SK-N-SH treated with all-trans-retinoic acid at 6 μM for 48 hours (cell line): ENCODE measurements at regions not wholly inside any gene's neighbourhood (a gene's known extent, or its start where the extent isn't known, plus 50 kb on each side); places are given as distances from the start of the nearest gene placed in this dataset.

ENCODE experiments used
- ATAC-seq: fragments of 200-7000 bp; cut with Tn5 transposase; 3 replicates; pipeline ENCODE4 v1.9.1; 2020; ENCODE audit warnings: mild to moderate bottlenecking, moderate library complexity
- BACH2 ChIP-seq: fragments of 250-450 bp; sonication (Bioruptor Pico); IDR thresholded peaks from 2 replicates; pipeline ENCODE4 v1.9.0; 2021; ENCODE audit warnings: mild to moderate bottlenecking, borderline replicate concordance
- CREB5 ChIP-seq: fragments of 250-450 bp; sonication (Bioruptor Pico); IDR thresholded peaks from 2 replicates; pipeline ENCODE4 v1.5.1; 2020; ENCODE audit warnings: low read depth, mild to moderate bottlenecking, moderate library complexity
- CSDC2 ChIP-seq: fragments of 250-450 bp; sonication (Bioruptor Pico); IDR thresholded peaks from 2 replicates; pipeline ENCODE4 v1.5.0; 2020; ENCODE audit warnings: mild to moderate bottlenecking, moderate library complexity
- CSRNP3 ChIP-seq: fragments of 250-450 bp; sonication (Bioruptor Pico); IDR thresholded peaks from 2 replicates; pipeline ENCODE4 v1.5.1; 2021; ENCODE audit warnings: mild to moderate bottlenecking, moderate library complexity
- ESRRG ChIP-seq: fragments of 250-450 bp; sonication (Bioruptor Pico); IDR thresholded peaks from 2 replicates; pipeline ENCODE4 v1.6.1; 2021; ENCODE audit warnings: mild to moderate bottlenecking
- GLIS3 ChIP-seq: fragments of 250-450 bp; sonication (Bioruptor Pico); IDR thresholded peaks from 2 replicates; pipeline ENCODE4 v1.5.0; 2020; ENCODE audit warnings: mild to moderate bottlenecking, moderate library complexity
- ISL1 ChIP-seq: fragments of 250-450 bp; sonication (Bioruptor Pico); IDR thresholded peaks from 2 replicates; pipeline ENCODE4 v2.1.2; 2022; ENCODE audit warnings: mild to moderate bottlenecking, moderate library complexity
- OSR1 ChIP-seq: fragments of 250-450 bp; sonication (Bioruptor Pico); IDR thresholded peaks from 2 replicates; pipeline ENCODE4 v1.8.0; 2022; ENCODE audit warnings: moderate library complexity, mild to moderate bottlenecking, inconsistent platforms
- PATZ1 ChIP-seq: fragments of 250-450 bp; sonication (Bioruptor Pico); IDR thresholded peaks from 2 replicates; pipeline ENCODE4 v1.8.0; 2020; ENCODE audit warnings: mild to moderate bottlenecking, moderate library complexity, borderline replicate concordance
- POU6F1 ChIP-seq: fragments of 250-450 bp; sonication (Bioruptor Pico); IDR thresholded peaks from 2 replicates; pipeline ENCODE4 v1.8.0; 2021; ENCODE audit warnings: low read depth, mild to moderate bottlenecking, moderate library complexity, borderline replicate concordance
- PPARA ChIP-seq: fragments of 250-450 bp; sonication (Bioruptor Pico); IDR thresholded peaks from 2 replicates; pipeline ENCODE4 v1.5.0; 2020; ENCODE audit warnings: mild to moderate bottlenecking, borderline replicate concordance
- RARB ChIP-seq: fragments of 250-450 bp; sonication (Bioruptor Pico); IDR thresholded peaks from 2 replicates; pipeline ENCODE4 v1.8.0; 2021; ENCODE audit warnings: mild to moderate bottlenecking, moderate library complexity
- SNAI2 ChIP-seq: fragments of 250-450 bp; sonication (Bioruptor Pico); IDR thresholded peaks from 2 replicates; pipeline ENCODE4 v1.5.0; 2020; ENCODE audit warnings: mild to moderate bottlenecking, moderate library complexity
- TCF4 ChIP-seq: fragments of 250-450 bp; sonication (Bioruptor Pico); IDR thresholded peaks from 2 replicates; pipeline ENCODE4 v1.8.0; 2021; ENCODE audit warnings: mild to moderate bottlenecking, moderate library complexity, borderline replicate concordance
- TOX ChIP-seq: fragments of 250-450 bp; sonication (Bioruptor Pico); IDR thresholded peaks from 2 replicates; pipeline ENCODE4 v1.8.0; 2021; ENCODE audit warnings: mild to moderate bottlenecking, moderate library complexity, borderline replicate concordance
- TSHZ2 ChIP-seq: fragments of 250-450 bp; sonication (Bioruptor Pico); IDR thresholded peaks from 2 replicates; pipeline ENCODE4 v1.5.0; 2020; ENCODE audit warnings: mild to moderate bottlenecking, moderate library complexity
- ZFP3 ChIP-seq: fragments of 250-450 bp; sonication (Bioruptor Pico); IDR thresholded peaks from 2 replicates; pipeline ENCODE4 v1.5.0; 2020; ENCODE audit warnings: mild to moderate bottlenecking, moderate library complexity
- ZFP30 ChIP-seq: fragments of 450-650 bp; formaldehyde crosslinking; IDR thresholded peaks from 2 replicates; pipeline ENCODE4 v1.5.0; 2022; ENCODE audit warnings: mild to moderate bottlenecking, moderate library complexity
- ZNF565 ChIP-seq: fragments of 450-650 bp; formaldehyde crosslinking; conservative IDR thresholded peaks from 2 replicates; pipeline ENCODE4 v1.5.0; 2020; ENCODE audit warnings: low read depth, mild to moderate bottlenecking, moderate library complexity
- ZNF70 ChIP-seq: fragments of 450-650 bp; formaldehyde crosslinking; IDR thresholded peaks from 2 replicates; pipeline ENCODE4 v1.5.0; 2020; ENCODE audit warnings: mild to moderate bottlenecking, moderate library complexity

GRCh38 chr12:34393821-34394150 is 371.5 kb downstream of the ALG10 start:
- TF ChIP-seq SNAI2 (no peak), CSRNP3 (no peak), BACH2 (CRISPR knock-in tag) (no peak), ESRRG (no peak), RARB (CRISPR knock-in tag) (no peak)
- ATAC-seq: no peak

- TF ChIP-seq PPARA (no peak), TCF4 (CRISPR knock-in tag) (no peak), CREB5 (CRISPR knock-in tag) (no peak), ZFP3 (CRISPR knock-in tag) (no peak), GLIS3 (CRISPR knock-in tag) (no peak), POU6F1 (CRISPR knock-in tag) (no peak), ZFP30 (CRISPR knock-in tag) (no peak), ZNF565 (CRISPR knock-in tag) (no peak), SNAI2 (no peak), ZNF70 (no peak), TOX (no peak), PATZ1 (CRISPR knock-in tag) (no peak)
- ATAC-seq: no peak
Observed at GRCh38 chr12:34394211-34395055, 372.1 kb downstream of the ALG10 start.

- no peak for TF ChIP-seq ISL1
- ATAC-seq: no peak
Observed at GRCh38 chr12:34395056-34396005, 373.0 kb downstream of the ALG10 start.

GRCh38 chr12:34396006-34396860 is 373.9 kb downstream of the ALG10 start:
- ATAC-seq: no peak
- no peak for TF ChIP-seq PATZ1 (CRISPR knock-in tag)
- no peak for TF ChIP-seq OSR1 (CRISPR knock-in tag)
- TF ChIP-seq ISL1: no peak
- TF ChIP-seq CREB5 (CRISPR knock-in tag): no peak
- TF ChIP-seq ZFP3 (CRISPR knock-in tag): no peak
- no peak for TF ChIP-seq TSHZ2 (CRISPR knock-in tag)
- no peak for TF ChIP-seq ZFP30 (CRISPR knock-in tag)
- no peak for TF ChIP-seq SNAI2
- TF ChIP-seq CSDC2 (CRISPR knock-in tag): no peak
- TF ChIP-seq GLIS3 (CRISPR knock-in tag): no peak
